GM12878 (cell line): ENCODE measurements at regions not wholly inside any gene's neighbourhood (a gene's known extent, or its start where the extent isn't known, plus 50 kb on each side); places are given as distances from the start of the nearest gene placed in this dataset.

Experiments used
- ATAC-seq: fragments of 200-7000 bp; cut with Tn5 transposase; 3 replicates; pipeline ENCODE4 v1.9.1; 2020; ENCODE audit warnings: mild to moderate bottlenecking, moderate library complexity
- BruUV-seq: library from RNA; stranded (reverse); fragments of 400-500 nt; replicated peaks from 2 replicates; lab custom pipeline; 2021; lab: Mats Ljungman, UMichigan
- CTCF ChIA-PET: fragments of 300-600 bp; sonication (Branson Sonifier 250); formaldehyde crosslinking; extraction: SDS; loops from one replicate; lab custom pipeline; 2021; ENCODE audit warnings: inconsistent platforms; lab: Yijun Ruan, JAX
- POLR2A ChIA-PET: fragments of 350-600 bp; formaldehyde crosslinking; extraction: SDS; loops from one replicate; lab custom pipeline; 2021; ENCODE audit warnings: inconsistent platforms; lab: Charles Lee
- RAD21 ChIA-PET: fragments of 300-600 bp; sonication (Branson Sonifier 250); formaldehyde crosslinking; loops from one replicate; lab custom pipeline; 2023; ENCODE audit warnings: antibody characterized with exemption; ENCODE audit not compliant: unreplicated experiment; lab: Charles Lee
- SMC1A ChIA-PET: fragments of 300-600 bp; sonication (Branson Sonifier 250); formaldehyde crosslinking; loops from one replicate; lab custom pipeline; 2023; ENCODE audit not compliant: unreplicated experiment, uncharacterized antibody; lab: Charles Lee
- DNase-seq: peaks from one replicate; pipeline ENCODE4 v3.0.0-alpha.2; 2011; ENCODE audit warnings: low read depth, low spot score
- FAIRE-seq: peaks from 3 replicates; lab custom pipeline; 2011; peaks lifted over from hg19 to GRCh38; lab: Jason Lieb, UNC
- H2AFZ ChIP-seq: 2 replicates; pipeline ENCODE4 v1.6.0; 2011; ENCODE audit warnings: low read depth, low read length, control low read depth; ENCODE audit not compliant: control insufficient read depth
- H3K27ac ChIP-seq: 2 replicates; pipeline ENCODE4 v1.5.1; 2011; ENCODE audit warnings: control low read depth; ENCODE audit not compliant: control insufficient read depth, insufficient read depth
- H3K27me3 ChIP-seq, 2 experiments: replicated peaks in 1 of 2; 2 replicates each; pipeline versions ENCODE4 v1.6.0 to v1.6.1; 2011; ENCODE audit warnings: low read length in 1 of 2; ENCODE audit not compliant: control insufficient read depth in 2 of 2, insufficient read depth in 2 of 2
- H3K36me3 ChIP-seq, 2 experiments: 2 replicates each; pipeline ENCODE4 v1.5.1; 2011; ENCODE audit warnings: low read length in 1 of 2; ENCODE audit not compliant: control insufficient read depth in 2 of 2, insufficient read depth in 2 of 2
- H3K4me1 ChIP-seq: 2 replicates; pipeline ENCODE4 v1.6.1; 2011; ENCODE audit warnings: mild to moderate bottlenecking, low read length, moderate library complexity, mixed read lengths; ENCODE audit not compliant: control insufficient read depth, insufficient read depth
- H3K4me2 ChIP-seq: 2 replicates; pipeline ENCODE4 v1.6.0; 2011; ENCODE audit warnings: control low read depth; ENCODE audit not compliant: control insufficient read depth, insufficient read depth
- H3K4me3 ChIP-seq: fragments of 200-600 bp; sonication (generic); 2 replicates; pipeline ENCODE4 v1.5.1; 2016
- H3K79me2 ChIP-seq: 2 replicates; pipeline ENCODE4 v1.6.0; 2011; ENCODE audit warnings: low read length; ENCODE audit not compliant: control insufficient read depth, insufficient read depth
- H3K9ac ChIP-seq: 2 replicates; pipeline ENCODE4 v1.8.0; 2011; ENCODE audit warnings: low read length, control low read depth, mixed read lengths; ENCODE audit not compliant: control insufficient read depth, insufficient read depth
- H3K9me3 ChIP-seq: replicated peaks from 3 replicates; pipeline ENCODE4 v1.5.1; 2011; ENCODE audit warnings: mild to moderate bottlenecking, low read length; ENCODE audit not compliant: control insufficient read depth, insufficient read depth
- H4K20me1 ChIP-seq: 2 replicates; pipeline ENCODE4 v1.6.0; 2011; ENCODE audit not compliant: control insufficient read depth, insufficient read depth
- BHLHE40 ChIP-seq, 2 experiments: fragments of 450-650 bp in 1 of 2; IDR thresholded peaks; 2 replicates each; pipeline ENCODE4 v1.6.1; 2011 to 2017; ENCODE audit warnings: low read depth in 2 of 2, borderline replicate concordance in 1 of 2, improper control_type of control experiment in 1 of 2, low read length in 1 of 2, mild to moderate bottlenecking in 1 of 2
- CHD1 ChIP-seq: IDR thresholded peaks from 2 replicates; pipeline ENCODE4 v1.6.1; 2012; ENCODE audit warnings: low read depth, low read length, improper control_type of control experiment
- CREB1 ChIP-seq: IDR thresholded peaks from 2 replicates; pipeline ENCODE4 v1.6.1; 2012; ENCODE audit warnings: low read depth, mild to moderate bottlenecking, inconsistent platforms
- DPF2 ChIP-seq: fragments of 450-650 bp; IDR thresholded peaks from 2 replicates; pipeline ENCODE4 v1.6.1; 2017; ENCODE audit warnings: mild to moderate bottlenecking
- E2F8 ChIP-seq: fragments of 450-650 bp; IDR thresholded peaks from 2 replicates; pipeline ENCODE4 v1.6.1; 2018; ENCODE audit warnings: mild to moderate bottlenecking, low read depth, moderate library complexity; ENCODE audit not compliant: partially characterized antibody
- KAT2A ChIP-seq: conservative IDR thresholded peaks from 2 replicates; pipeline ENCODE4 v1.6.1; 2011; ENCODE audit warnings: low read depth, low read length; ENCODE audit not compliant: control insufficient read depth
- NFIC ChIP-seq: IDR thresholded peaks from 2 replicates; pipeline ENCODE4 v1.6.1; 2012; ENCODE audit warnings: low read depth, mild to moderate bottlenecking, inconsistent platforms, low read length, moderate library complexity
- POLR2A ChIP-seq: IDR thresholded peaks from 2 replicates; pipeline ENCODE4 v1.6.1; 2011; ENCODE audit warnings: low read depth, mild to moderate bottlenecking, low read length
- SMARCA5 ChIP-seq: fragments of 450-650 bp; IDR thresholded peaks from 2 replicates; pipeline ENCODE4 v1.6.1; 2017; ENCODE audit warnings: mild to moderate bottlenecking
- SP1 ChIP-seq: IDR thresholded peaks from one replicate; pipeline ENCODE4 v1.6.1; 2011; ENCODE audit warnings: low read depth, low read length
- TAF1 ChIP-seq: IDR thresholded peaks from 2 replicates; pipeline ENCODE4 v1.6.1; 2011; ENCODE audit warnings: mild to moderate bottlenecking, low read depth, low read length, borderline replicate concordance
- TCF12 ChIP-seq: IDR thresholded peaks from 2 replicates; pipeline ENCODE4 v1.6.1; 2011; ENCODE audit warnings: low read depth, mild to moderate bottlenecking, low read length
- ZNF207 ChIP-seq: fragments of 450-650 bp; IDR thresholded peaks from 2 replicates; pipeline ENCODE4 v1.6.1; 2014; ENCODE audit warnings: antibody characterized with exemption, mild to moderate bottlenecking, borderline replicate concordance
- in situ Hi-C: fragments of 300-500 bp; cut with MboI; formaldehyde crosslinking; loops from 9 replicates; pipeline ENCODE4 v1.14.3; 2018; ENCODE audit warnings: mixed read lengths
- intact Hi-C: fragments of 100-400 bp; cut with micrococcal nuclease; formaldehyde crosslinking; loops from one replicate; pipeline ENCODE4 v1.14.2; 2022; ENCODE audit not compliant: unreplicated experiment

GRCh38 chr2:138334323-138334722 lies 167.2 kb upstream of the SPOPL start (continued):
- TF ChIP-seq NFIC (no peak), TCF12 (no peak)

GRCh38 chr2:138335036-138335435 lies 166.5 kb upstream of the SPOPL start:
- H3K9ac ChIP-seq: no peak overlapping the region
- ChIA-PET SMC1A (interaction anchor here (1.4 kb wide), 1 partner anchor 36 kb away, joined by 4 read pairs; no protein-coding TSS in a partner anchor), POLR2A (no interaction called here), CTCF (interaction anchor here (0.6 kb wide), 1 partner anchor 141 kb away, joined by 3 read pairs; no protein-coding TSS in a partner anchor)
- no TSS peak for BruUV-seq
- no peak overlapping the region for H3K27ac ChIP-seq
- H4K20me1 ChIP-seq: no peaks in the 10 kb centered on the region
- intact Hi-C loops: no loop called here
- DNase-seq: no peak
- H3K4me1 ChIP-seq: no peaks in the 10 kb centered on the region
- TF ChIP-seq TAF1: no peak
- TF ChIP-seq CREB1: no peak
- TF ChIP-seq POLR2A: no peak
- TF ChIP-seq E2F8: no peak
- TF ChIP-seq ZNF207: no peak
- no peak for TF ChIP-seq DPF2
- no peak for TF ChIP-seq SP1
- no peak for TF ChIP-seq CHD1
- TF ChIP-seq NFIC: no peak
- no peak for TF ChIP-seq KAT2A
- no peak for TF ChIP-seq SMARCA5
- TF ChIP-seq BHLHE40 (IDR thresholded peaks at IDR 0.05; ENCODE audit: borderline replicate concordance in 1 of 2, low read depth in 2 of 2, low read length in 1 of 2): no peak
- TF ChIP-seq, all 136 proteins: peak for 0
- Histone ChIP-seq H3K4me2 (no peak overlapping the region), H3K9me3 (no peaks in the 10 kb centered on the region), H3K79me2 (no peaks in the 10 kb centered on the region), H2AFZ (no peak overlapping the region), H3K27me3 (no peaks in the 10 kb centered on the region), H3K4me3 (no peak overlapping the region), H3K36me3 (no peaks in the 10 kb centered on the region)
- FAIRE-seq: no peak
- RAD21 ChIA-PET: interaction anchor here (1.0 kb wide), 1 partner anchor 57 kb away, joined by 3 read pairs; no protein-coding TSS in a partner anchor
- in situ Hi-C loops: no loop called here
- ATAC-seq: no peak
